IMR-90 (cell line): ENCODE measurements at regions not wholly inside any gene's neighbourhood (a gene's known extent, or its start where the extent isn't known, plus 50 kb on each side); places are given as distances from the start of the nearest gene placed in this dataset.

Experiments
- ATAC-seq: fragments of 200-7000 bp; cut with Tn5 transposase; 2 replicates; pipeline ENCODE4 v1.9.1; 2020; ENCODE audit warnings: low read depth, mild to moderate bottlenecking, moderate library complexity
- BruUV-seq: library from RNA; stranded (reverse); fragments of 400-500 nt; replicated peaks from 2 replicates; lab custom pipeline; 2021; lab: Mats Ljungman, UMichigan
- CTCF ChIA-PET: fragments of 300-600 bp; formaldehyde crosslinking; extraction: SDS; loops from one replicate; lab custom pipeline; 2021; ENCODE audit warnings: antibody characterized with exemption; lab: Yijun Ruan, JAX
- POLR2A ChIA-PET: fragments of 300-600 bp; sonication (Branson Sonifier 250); formaldehyde crosslinking; loops from one replicate; lab custom pipeline; 2022; ENCODE audit warnings: antibody characterized with exemption; ENCODE audit not compliant: unreplicated experiment; lab: Charles Lee
- DNase-seq: peaks from one replicate; pipeline ENCODE4 v3.0.0; 2013
- H2AFZ ChIP-seq: replicated peaks from 2 replicates; pipeline ENCODE3; 2013; ENCODE audit warnings: low read length, mild to moderate bottlenecking; ENCODE audit not compliant: poor library complexity
- H2AK5ac ChIP-seq: 2 replicates; pipeline ENCODE4 v1.6.1; 2013; ENCODE audit warnings: low read depth, low read length, inconsistent platforms
- H2AK9ac ChIP-seq: replicated peaks from 2 replicates; pipeline ENCODE3; 2013; ENCODE audit warnings: mild to moderate bottlenecking, low read depth, low read length, moderate library complexity; ENCODE audit not compliant: poor library complexity
- H2BK120ac ChIP-seq: 2 replicates; pipeline ENCODE4 v1.6.1; 2013; ENCODE audit warnings: low read depth, low read length, inconsistent platforms
- H2BK15ac ChIP-seq: 3 replicates; pipeline ENCODE4 v1.6.1; 2013; ENCODE audit warnings: low read depth, low read length, inconsistent platforms
- H2BK20ac ChIP-seq: 2 replicates; pipeline ENCODE4 v1.6.1; 2013; ENCODE audit warnings: low read depth, mild to moderate bottlenecking, inconsistent platforms, low read length, moderate library complexity
- H2BK5ac ChIP-seq: 2 replicates; pipeline ENCODE4 v1.6.1; 2013; ENCODE audit warnings: mild to moderate bottlenecking, low read depth, low read length, inconsistent platforms; ENCODE audit not compliant: poor library complexity, severe bottlenecking
- H3K14ac ChIP-seq: replicated peaks from 2 replicates; pipeline ENCODE4 v1.6.1; 2013; ENCODE audit warnings: low read depth, low read length, inconsistent platforms
- H3K18ac ChIP-seq: 2 replicates; pipeline ENCODE4 v1.6.1; 2013; ENCODE audit warnings: low read depth, low read length, control low read depth
- H3K23ac ChIP-seq: 2 replicates; pipeline ENCODE4 v1.6.1; 2013; ENCODE audit warnings: low read depth, low read length, inconsistent platforms
- H3K27ac ChIP-seq: 2 replicates; pipeline ENCODE4 v1.5.1; 2013; ENCODE audit warnings: mild to moderate bottlenecking, control low read depth, low read length; ENCODE audit not compliant: insufficient read depth
- H3K27me3 ChIP-seq: 2 replicates; pipeline ENCODE4 v1.6.1; 2013; ENCODE audit warnings: low read length; ENCODE audit not compliant: control insufficient read depth, insufficient read depth
- H3K36me3 ChIP-seq: 2 replicates; pipeline ENCODE4 v1.6.1; 2013; ENCODE audit warnings: low read length, mixed read lengths; ENCODE audit not compliant: control insufficient read depth, insufficient read depth
- H3K4ac ChIP-seq: 2 replicates; pipeline ENCODE4 v1.6.1; 2013; ENCODE audit warnings: low read depth, low read length, inconsistent platforms
- H3K4me1 ChIP-seq: 2 replicates; pipeline ENCODE4 v1.6.1; 2013; ENCODE audit warnings: low read length, mixed read lengths; ENCODE audit not compliant: control insufficient read depth, insufficient read depth
- H3K4me2 ChIP-seq: 2 replicates; pipeline ENCODE4 v1.6.1; 2013; ENCODE audit warnings: low read depth, mild to moderate bottlenecking, control low read depth, low read length, moderate library complexity
- H3K4me3 ChIP-seq: 2 replicates; pipeline ENCODE4 v1.5.1; 2013; ENCODE audit warnings: low read depth, mild to moderate bottlenecking, control low read depth, low read length, moderate library complexity; ENCODE audit not compliant: insufficient read depth
- H3K56ac ChIP-seq: 2 replicates; pipeline ENCODE4 v1.6.1; 2013; ENCODE audit warnings: low read length, inconsistent platforms; ENCODE audit not compliant: insufficient read depth; ENCODE audit errors: extremely low read depth
- H3K79me1 ChIP-seq, 2 experiments: 2 replicates each; pipeline ENCODE4 v1.6.1; 2013; ENCODE audit warnings: low read length in 2 of 2, inconsistent platforms in 1 of 2, low read depth in 1 of 2
- H3K9ac ChIP-seq: 2 replicates; pipeline ENCODE4 v1.6.1; 2013; ENCODE audit warnings: low read depth, low read length, control low read depth
- H3K9me1 ChIP-seq: 2 replicates; pipeline ENCODE4 v1.6.1; 2013; ENCODE audit warnings: low read length, inconsistent platforms; ENCODE audit not compliant: insufficient read depth
- H3K9me3 ChIP-seq: 2 replicates; pipeline ENCODE4 v1.6.1; 2013; ENCODE audit warnings: low read length; ENCODE audit not compliant: control insufficient read depth, insufficient read depth
- H4K20me1 ChIP-seq: 2 replicates; pipeline ENCODE4 v1.6.1; 2013; ENCODE audit warnings: low read length, inconsistent platforms; ENCODE audit not compliant: insufficient read depth
- H4K5ac ChIP-seq: 2 replicates; pipeline ENCODE4 v1.6.1; 2013; ENCODE audit warnings: mild to moderate bottlenecking, low read depth, low read length, control low read depth
- H4K8ac ChIP-seq, 2 experiments: 2 replicates each; pipeline ENCODE4 v1.6.1; 2013; ENCODE audit warnings: low read depth in 2 of 2, low read length in 2 of 2, control low read depth in 1 of 2, inconsistent platforms in 1 of 2
- H4K91ac ChIP-seq: 2 replicates; pipeline ENCODE4 v1.6.1; 2013; ENCODE audit warnings: low read depth, low read length, inconsistent platforms; ENCODE audit not compliant: insufficient read depth
- BHLHE40 ChIP-seq: fragments of 150-350 bp; IDR thresholded peaks from 2 replicates; pipeline ENCODE4 v1.6.1; 2016; ENCODE audit warnings: mild to moderate bottlenecking, low read depth, low read length
- CEBPB ChIP-seq: IDR thresholded peaks from 2 replicates; pipeline ENCODE4 v1.6.1; 2012; ENCODE audit warnings: low read depth, low read length, improper control_type of control experiment
- CHD1 ChIP-seq: IDR thresholded peaks from 2 replicates; pipeline ENCODE4 v1.6.1; 2012; ENCODE audit warnings: low read depth, low read length, improper control_type of control experiment
- ELK1 ChIP-seq: fragments of 150-350 bp; IDR thresholded peaks from 2 replicates; pipeline ENCODE4 v1.6.1; 2016; ENCODE audit warnings: low read depth, mild to moderate bottlenecking, low read length, moderate library complexity, borderline replicate concordance
- FOS ChIP-seq: fragments of 150-350 bp; IDR thresholded peaks from 2 replicates; pipeline ENCODE4 v1.6.1; 2016; ENCODE audit warnings: low read depth, low read length
- MAFK ChIP-seq: IDR thresholded peaks from 2 replicates; pipeline ENCODE4 v1.6.1; 2012; ENCODE audit warnings: low read depth, low read length, improper control_type of control experiment
- MAZ ChIP-seq: IDR thresholded peaks from 2 replicates; pipeline ENCODE4 v1.6.1; 2012; ENCODE audit warnings: low read depth, mild to moderate bottlenecking, low read length, improper control_type of control experiment, moderate library complexity, borderline replicate concordance
- MXI1 ChIP-seq: IDR thresholded peaks from 2 replicates; pipeline ENCODE4 v1.6.1; 2012; ENCODE audit warnings: low read depth, mild to moderate bottlenecking, low read length, moderate library complexity, borderline replicate concordance
- NFE2L2 ChIP-seq: fragments of 150-350 bp; IDR thresholded peaks from 2 replicates; pipeline ENCODE4 v1.6.1; 2016; ENCODE audit warnings: low read depth, mild to moderate bottlenecking, low read length
- POLR2A ChIP-seq: IDR thresholded peaks from 2 replicates; pipeline ENCODE4 v1.6.1; 2012; ENCODE audit warnings: mild to moderate bottlenecking, low read depth, low read length
- RAD21 ChIP-seq: IDR thresholded peaks from 2 replicates; pipeline ENCODE4 v1.6.1; 2012; ENCODE audit warnings: low read length, improper control_type of control experiment
- RCOR1 ChIP-seq: IDR thresholded peaks from 2 replicates; pipeline ENCODE4 v1.6.1; 2012; ENCODE audit warnings: mild to moderate bottlenecking, low read length, improper control_type of control experiment; ENCODE audit not compliant: insufficient replicate concordance
- RFX5 ChIP-seq: IDR thresholded peaks from 2 replicates; pipeline ENCODE4 v1.8.0; 2012; ENCODE audit warnings: low read depth, mild to moderate bottlenecking, low read length, moderate library complexity
- SMC3 ChIP-seq: fragments of 150-350 bp; IDR thresholded peaks from 2 replicates; pipeline ENCODE4 v1.6.1; 2016; ENCODE audit warnings: low read depth, mild to moderate bottlenecking, antibody characterized with exemption, low read length, moderate library complexity
- WGBS, 2 experiments: methylation state at CpG; one replicate each; pipeline versions ENCODE4 v1.1.5 to v1.1.7; 2013; ENCODE audit warnings: missing lambda C conversion rate in 2 of 2; ENCODE audit not compliant: insufficient read length in 1 of 2; ENCODE audit errors: extremely low coverage in 2 of 2; 5-methylcytosine and 5-hydroxymethylcytosine counted together
- dilution Hi-C: fragments of 300-500 bp; cut with HindIII; formaldehyde crosslinking; loops from one replicate; pipeline ENCODE4 v1.14.3; 2018; ENCODE audit warnings: low sequenced_read_pairs; ENCODE audit not compliant: unreplicated experiment
- in situ Hi-C: fragments of 300-500 bp; cut with MboI; formaldehyde crosslinking; loops from 3 replicates; pipeline ENCODE4 v1.14.3; 2019; ENCODE audit warnings: low sequenced_read_pairs, inconsistent platforms, mixed read lengths
- intact Hi-C: fragments of 100-400 bp; cut with micrococcal nuclease; formaldehyde crosslinking; loops from 2 replicates; pipeline ENCODE4 v1.10.0; 2022
- TF ChIP-seq, protein P1 (sequence below): conservative IDR thresholded peaks from 2 replicates; pipeline ENCODE4 v1.5.1; 2012; ENCODE audit warnings: mild to moderate bottlenecking, low read depth, low read length, improper control_type of control experiment
- TF ChIP-seq, protein P2 (sequence below): fragments of 150-350 bp; IDR thresholded peaks from 2 replicates; pipeline ENCODE4 v1.6.1; 2017; ENCODE audit warnings: mild to moderate bottlenecking, antibody characterized with exemption, low read length, low read depth

DNA sequence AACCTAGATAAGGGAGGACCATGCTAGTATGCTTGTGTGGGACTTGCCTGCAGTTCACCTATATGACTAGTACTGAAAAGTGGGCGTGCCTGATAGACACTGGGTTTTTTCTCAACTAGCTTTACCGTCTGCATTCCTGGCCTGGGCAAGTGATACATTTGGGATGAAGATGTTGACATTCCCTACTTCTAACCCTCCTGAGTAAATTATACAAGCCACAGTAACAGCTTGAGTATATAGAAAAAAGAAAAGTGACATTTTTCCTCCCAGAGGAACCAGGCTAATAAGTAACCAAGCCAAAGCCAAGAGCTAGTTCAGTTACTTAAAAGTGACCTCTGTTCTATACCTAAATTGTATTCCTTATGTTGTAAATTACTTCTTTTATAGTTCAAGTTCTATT, 153.8 kb upstream of the CYLC2 start:
- Histone ChIP-seq H3K79me1 (no peaks in the 10 kb centered on the region), H3K56ac (no peak overlapping the region), H3K4me3 (no peak overlapping the region), H2BK120ac (no peak overlapping the region), H4K8ac (no peak overlapping the region), H2BK15ac (no peak overlapping the region), H3K18ac (no peak overlapping the region), H3K27ac (no peak overlapping the region), H3K4ac (no peak overlapping the region), H2BK5ac (no peak overlapping the region), H4K20me1 (no peaks in the 10 kb centered on the region), H2AK5ac (no peak overlapping the region), H3K4me2 (no peak overlapping the region), H3K9me3 (peaks cover 4% of the 10 kb centered on the region), H2AK9ac (no peak overlapping the region), H3K9ac (no peak overlapping the region), H3K27me3 (no peaks in the 10 kb centered on the region), H3K14ac (no peak overlapping the region), H4K91ac (no peak overlapping the region), H3K9me1 (no peaks in the 10 kb centered on the region), H4K5ac (no peak overlapping the region), H3K4me1 (no peaks in the 10 kb centered on the region), H2AFZ (no peak overlapping the region), H2BK20ac (no peak overlapping the region), H3K36me3 (no peaks in the 10 kb centered on the region), H3K23ac (no peak overlapping the region)
- no TSS peak for BruUV-seq
- ATAC-seq (no peak), DNase-seq (no peak)
- in situ Hi-C loops = no loop called here
- intact Hi-C loops = no loop called here
- TF ChIP-seq RAD21 (no peak), SMC3 (no peak), POLR2A (no peak), RFX5 (no peak), MXI1 (no peak), ELK1 (no peak), CEBPB (no peak), MAZ (no peak), NFE2L2 (no peak), RCOR1 (no peak), CHD1 (no peak), FOS (no peak), MAFK (no peak), BHLHE40 (no peak)
- TF ChIP-seq, protein P1, sequence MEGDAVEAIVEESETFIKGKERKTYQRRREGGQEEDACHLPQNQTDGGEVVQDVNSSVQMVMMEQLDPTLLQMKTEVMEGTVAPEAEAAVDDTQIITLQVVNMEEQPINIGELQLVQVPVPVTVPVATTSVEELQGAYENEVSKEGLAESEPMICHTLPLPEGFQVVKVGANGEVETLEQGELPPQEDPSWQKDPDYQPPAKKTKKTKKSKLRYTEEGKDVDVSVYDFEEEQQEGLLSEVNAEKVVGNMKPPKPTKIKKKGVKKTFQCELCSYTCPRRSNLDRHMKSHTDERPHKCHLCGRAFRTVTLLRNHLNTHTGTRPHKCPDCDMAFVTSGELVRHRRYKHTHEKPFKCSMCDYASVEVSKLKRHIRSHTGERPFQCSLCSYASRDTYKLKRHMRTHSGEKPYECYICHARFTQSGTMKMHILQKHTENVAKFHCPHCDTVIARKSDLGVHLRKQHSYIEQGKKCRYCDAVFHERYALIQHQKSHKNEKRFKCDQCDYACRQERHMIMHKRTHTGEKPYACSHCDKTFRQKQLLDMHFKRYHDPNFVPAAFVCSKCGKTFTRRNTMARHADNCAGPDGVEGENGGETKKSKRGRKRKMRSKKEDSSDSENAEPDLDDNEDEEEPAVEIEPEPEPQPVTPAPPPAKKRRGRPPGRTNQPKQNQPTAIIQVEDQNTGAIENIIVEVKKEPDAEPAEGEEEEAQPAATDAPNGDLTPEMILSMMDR = no peak
- TF ChIP-seq, protein P2, sequence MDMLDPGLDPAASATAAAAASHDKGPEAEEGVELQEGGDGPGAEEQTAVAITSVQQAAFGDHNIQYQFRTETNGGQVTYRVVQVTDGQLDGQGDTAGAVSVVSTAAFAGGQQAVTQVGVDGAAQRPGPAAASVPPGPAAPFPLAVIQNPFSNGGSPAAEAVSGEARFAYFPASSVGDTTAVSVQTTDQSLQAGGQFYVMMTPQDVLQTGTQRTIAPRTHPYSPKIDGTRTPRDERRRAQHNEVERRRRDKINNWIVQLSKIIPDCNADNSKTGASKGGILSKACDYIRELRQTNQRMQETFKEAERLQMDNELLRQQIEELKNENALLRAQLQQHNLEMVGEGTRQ = no peak
- ChIA-PET CTCF (no interaction called here), POLR2A (no interaction called here)
- no CpG with 5 or more reads among the region's 2 CpGs for WGBS, 2 experiments
- dilution Hi-C loops = no loop called here
